Upper lobe of left lung (tissue), 4 donors: ENCODE measurements at regions not wholly inside any gene's neighbourhood (a gene's known extent, or its start where the extent isn't known, plus 50 kb on each side); places are given as distances from the start of the nearest gene placed in this dataset.

Experiments
- CTCF ChIP-seq, 6 experiments: fragments of 450-650 bp in 4 of 6; fragments of 200-600 bp in 2 of 6; sonication (generic) in 2 of 6; IDR thresholded peaks; one replicate each; pipeline ENCODE4 v1.5.1; 2016 to 2019; ENCODE audit warnings: antibody characterized with exemption in 6 of 6
- EP300 ChIP-seq, 4 donors: sonication (generic); formaldehyde crosslinking; IDR thresholded peaks; one replicate each; pipeline ENCODE4 v1.5.1; 2017; ENCODE audit warnings: antibody characterized with exemption in 4 of 4, control low read depth in 2 of 4
- POLR2A ChIP-seq, 4 donors: fragments of 450-650 bp; IDR thresholded peaks; one replicate each; pipeline ENCODE4 v1.5.1; 2016 to 2017; ENCODE audit warnings: antibody characterized with exemption in 4 of 4, mild to moderate bottlenecking in 2 of 4

- peak in 2 of 6 experiments; percentile 19 to 28 for TF ChIP-seq CTCF (IDR thresholded peaks at IDR 0.05)
- peak in 1 of 4 donors; percentile 5 for TF ChIP-seq EP300 (IDR thresholded peaks at IDR 0.05)
- peak in 3 of 4 donors; percentile 42 to 80 (median 77) for TF ChIP-seq POLR2A (IDR thresholded peaks at IDR 0.05)
These were observed 76.7 kb upstream of the VGLL4 start for GRCh38 chr3:11720304-11720898.
